ENCODE measurements at regions not wholly inside any gene's neighbourhood (a gene's known extent, or its start where the extent isn't known, plus 50 kb on each side); places are given as distances from the start of the nearest gene placed in this dataset.

GRCh38 chr1:106603616-106604015 is 452.9 kb upstream of the PRMT6 start:
- Histone ChIP-seq H3T11ph (ENCODE audit: low read length) (no peak overlapping the region), H2BK120ac (ENCODE audit: low read depth, low read length, poor library complexity, severe bottlenecking) (no peak overlapping the region), H4K5ac (ENCODE audit: insufficient read length, low read depth, low read length) (no peak overlapping the region), H3K4me1 (ENCODE audit: insufficient read depth, low read length) (no peaks in the 10 kb centered on the region), H3K27ac (ENCODE audit: insufficient read length, low read depth, low read length) (no peak overlapping the region), H2BK20ac (ENCODE audit: low read depth, low read length, poor library complexity, severe bottlenecking) (no peak overlapping the region), H3K4ac (ENCODE audit: low read depth, low read length) (no peak overlapping the region), H2BK15ac (ENCODE audit: low read depth, low read length) (no peak overlapping the region), H3K56ac (ENCODE audit: insufficient read length, low read depth, low read length) (no peak overlapping the region), H3K9ac (ENCODE audit: extremely low read depth, insufficient read length, low read length) (no peak overlapping the region), H3K9me3 (ENCODE audit: control insufficient read depth, low read depth, low read length) (no peaks in the 10 kb centered on the region), H2BK12ac (ENCODE audit: insufficient read length, low read depth, low read length) (no peak overlapping the region), H4K20me1 (ENCODE audit: control insufficient read depth, insufficient read depth, insufficient read length) (no peaks in the 10 kb centered on the region), H4K8ac (replicated peaks; ENCODE audit: insufficient read length, low read depth, low read length) (no peak overlapping the region), H3K23me2 (ENCODE audit: insufficient read length, low read depth, low read length, poor library complexity, severe bottlenecking) (no peaks in the 10 kb centered on the region), H3K18ac (ENCODE audit: insufficient read length, low read depth, low read length) (no peak overlapping the region), H4K91ac (ENCODE audit: insufficient read length, low read depth, low read length) (no peak overlapping the region), H3K14ac (ENCODE audit: insufficient read depth, low read length) (no peak overlapping the region), H3K23ac (ENCODE audit: insufficient read length, low read depth, low read length) (no peak overlapping the region), H3K79me2 (ENCODE audit: insufficient read depth, low read length) (no peaks in the 10 kb centered on the region), H2BK5ac (ENCODE audit: insufficient read length, low read length) (no peak overlapping the region), H3K79me1 (ENCODE audit: insufficient read depth, low read depth, low read length, poor library complexity, severe bottlenecking) (no peaks in the 10 kb centered on the region), H2AK5ac (ENCODE audit: insufficient read length, low read length) (no peak overlapping the region), H3K4me2 (ENCODE audit: insufficient read depth, insufficient read length, low read length) (no peak overlapping the region), H3K27me3 (ENCODE audit: insufficient read depth, low read length) (no peaks in the 10 kb centered on the region), H2AFZ (ENCODE audit: low read length) (no peak overlapping the region)
- no peak for TF ChIP-seq CTCF (conservative IDR thresholded peaks at IDR 0.05)
- no peaks in the 10 kb centered on the region for H3K27me3 Mint-ChIP-seq (ENCODE audit: low read depth)
- no peak overlapping the region for H3K4me3 Mint-ChIP-seq
- H3K36me3 Mint-ChIP-seq (ENCODE audit: insufficient read depth in 1 of 3, low read depth in 3 of 3): 0 out of 7 replicates have a peak, but pooled peaks cover 0 to 5% (median 0%) of the 10 kb centered on the region in 3 experiments
- no peak overlapping the region for H3K27ac Mint-ChIP-seq
- WGBS (ENCODE audit: extremely low coverage, insufficient read length, low lambda C conversion rate): no CpG with 5 or more reads among the region's 1 CpG
- no peaks in the 10 kb centered on the region for H3K4me1 Mint-ChIP-seq
- H3K9me3 Mint-ChIP-seq: peaks cover 3% of the 10 kb centered on the region in 2 experiments; a peak in 3 of 5 replicates
- no peak for DNase-seq

Data from H9 (cell line).